Liver (tissue), 7 donors: ENCODE measurements at regions not wholly inside any gene's neighbourhood (a gene's known extent, or its start where the extent isn't known, plus 50 kb on each side); places are given as distances from the start of the nearest gene placed in this dataset.

Source experiments
- DNase-seq: peaks from one replicate; pipeline ENCODE4 v3.0.0-alpha.2; 2017; ENCODE audit warnings: low spot score
- H3K27ac ChIP-seq, 2 donors: one replicate each; pipeline ENCODE4 v1.7.0; 2013; ENCODE audit warnings: inconsistent platforms in 2 of 2, low read length in 2 of 2, control low read depth in 1 of 2, low read depth in 1 of 2, mild to moderate bottlenecking in 1 of 2
- H3K27me3 ChIP-seq, 4 donors: one replicate each; pipeline versions ENCODE4 v1.6.1 to v1.7.0; 2013; ENCODE audit warnings: low read length in 3 of 4, inconsistent platforms in 1 of 4, mild to moderate bottlenecking in 1 of 4, moderate library complexity in 1 of 4; ENCODE audit not compliant: control insufficient read depth in 4 of 4, insufficient read depth in 4 of 4
- H3K36me3 ChIP-seq, 4 donors: one replicate each; pipeline versions ENCODE4 v1.6.1 to v1.7.0; 2013; ENCODE audit warnings: low read length in 3 of 4, mild to moderate bottlenecking in 3 of 4, low read depth in 1 of 4, moderate library complexity in 1 of 4; ENCODE audit not compliant: control insufficient read depth in 4 of 4, insufficient read depth in 3 of 4
- H3K4me1 ChIP-seq, 4 donors: one replicate each; pipeline versions ENCODE4 v1.6.1 to v1.7.0; 2013; ENCODE audit warnings: low read length in 3 of 4, mild to moderate bottlenecking in 3 of 4, moderate library complexity in 1 of 4; ENCODE audit not compliant: control insufficient read depth in 4 of 4, insufficient read depth in 4 of 4
- H3K4me3 ChIP-seq, 3 donors: one replicate each; pipeline versions ENCODE4 v1.6.1 to v1.7.0; 2013; ENCODE audit warnings: low read length in 3 of 3, control low read depth in 1 of 3, low read depth in 1 of 3, mild to moderate bottlenecking in 1 of 3
- H3K9ac ChIP-seq, 2 donors: one replicate each; pipeline ENCODE4 v1.7.0; 2013; ENCODE audit warnings: low read length in 2 of 2, mild to moderate bottlenecking in 2 of 2, moderate library complexity in 2 of 2, control low read depth in 1 of 2, low read depth in 1 of 2
- H3K9me3 ChIP-seq, 4 donors: one replicate each; pipeline versions ENCODE4 v1.6.1 to v1.7.0; 2013; ENCODE audit warnings: low read length in 3 of 4; ENCODE audit not compliant: control insufficient read depth in 4 of 4
- FOXA1 ChIP-seq: IDR thresholded peaks from 2 replicates; pipeline ENCODE4 v1.6.1; 2016; ENCODE audit warnings: antibody characterized with exemption
- FOXA2 ChIP-seq: IDR thresholded peaks from 2 replicates; pipeline ENCODE4 v1.6.1; 2016; ENCODE audit warnings: antibody characterized with exemption
- GABPA ChIP-seq, 2 donors: IDR thresholded peaks in 1 of 2; conservative IDR thresholded peaks in 1 of 2; 2 replicates each; pipeline ENCODE4 v1.6.1; 2016; ENCODE audit warnings: antibody characterized with exemption in 2 of 2, mild to moderate bottlenecking in 1 of 2, moderate library complexity in 1 of 2
- HNF4A ChIP-seq, 2 donors: conservative IDR thresholded peaks; 2 replicates each; pipeline ENCODE4 v1.6.1; 2016; ENCODE audit warnings: antibody characterized with exemption in 2 of 2, mild to moderate bottlenecking in 2 of 2
- HNF4G ChIP-seq: IDR thresholded peaks from 2 replicates; pipeline ENCODE4 v1.6.1; 2016; ENCODE audit warnings: antibody characterized with exemption
- JUND ChIP-seq, 2 donors: IDR thresholded peaks; 2 replicates each; pipeline ENCODE4 v1.6.1; 2016; ENCODE audit warnings: antibody characterized with exemption in 2 of 2
- NR2F2 ChIP-seq: IDR thresholded peaks from 2 replicates; pipeline ENCODE4 v1.6.1; 2016; ENCODE audit warnings: antibody characterized with exemption
- RAD21 ChIP-seq, 2 donors: IDR thresholded peaks; 2 replicates each; pipeline ENCODE4 v1.6.1; 2016; ENCODE audit warnings: antibody characterized with exemption in 2 of 2, mild to moderate bottlenecking in 2 of 2
- RXRA ChIP-seq, 2 donors: IDR thresholded peaks; 2 replicates each; pipeline ENCODE4 v1.6.1; 2017 to 2018; ENCODE audit warnings: antibody characterized with exemption in 2 of 2, mild to moderate bottlenecking in 1 of 2
- SP1 ChIP-seq: IDR thresholded peaks from 2 replicates; pipeline ENCODE4 v1.6.1; 2018; ENCODE audit warnings: antibody characterized with exemption, mild to moderate bottlenecking
- TAF1 ChIP-seq: conservative IDR thresholded peaks from 2 replicates; pipeline ENCODE4 v1.6.1; 2016; ENCODE audit warnings: antibody characterized with exemption, mild to moderate bottlenecking
- YY1 ChIP-seq: IDR thresholded peaks from 2 replicates; pipeline ENCODE4 v1.6.1; 2016; ENCODE audit warnings: antibody characterized with exemption, mild to moderate bottlenecking
- WGBS: extraction: QIAGEN DNeasy Blood & Tissue Kit; methylation state at CpG from one replicate; pipeline ENCODE4 v1.1.7; 2013; 5-methylcytosine and 5-hydroxymethylcytosine counted together
- TF ChIP-seq, protein P1 (sequence below): IDR thresholded peaks from 2 replicates; pipeline ENCODE4 v1.6.1; 2016; ENCODE audit warnings: antibody characterized with exemption
- TF ChIP-seq, protein P2 (sequence below): IDR thresholded peaks from 2 replicates; pipeline ENCODE4 v1.6.1; 2016; ENCODE audit warnings: antibody characterized with exemption, mild to moderate bottlenecking
- TF ChIP-seq, protein P3 (sequence below): IDR thresholded peaks from 2 replicates; pipeline ENCODE4 v1.6.1; 2016; ENCODE audit warnings: antibody characterized with exemption
- TF ChIP-seq, protein P4 (sequence below): IDR thresholded peaks from 2 replicates; pipeline ENCODE4 v1.6.1; 2016; ENCODE audit warnings: antibody characterized with exemption
- donor health status: healthy.
- donor health status: healthy.
- donor health status: healthy.
- donor health status: healthy.

DNA sequence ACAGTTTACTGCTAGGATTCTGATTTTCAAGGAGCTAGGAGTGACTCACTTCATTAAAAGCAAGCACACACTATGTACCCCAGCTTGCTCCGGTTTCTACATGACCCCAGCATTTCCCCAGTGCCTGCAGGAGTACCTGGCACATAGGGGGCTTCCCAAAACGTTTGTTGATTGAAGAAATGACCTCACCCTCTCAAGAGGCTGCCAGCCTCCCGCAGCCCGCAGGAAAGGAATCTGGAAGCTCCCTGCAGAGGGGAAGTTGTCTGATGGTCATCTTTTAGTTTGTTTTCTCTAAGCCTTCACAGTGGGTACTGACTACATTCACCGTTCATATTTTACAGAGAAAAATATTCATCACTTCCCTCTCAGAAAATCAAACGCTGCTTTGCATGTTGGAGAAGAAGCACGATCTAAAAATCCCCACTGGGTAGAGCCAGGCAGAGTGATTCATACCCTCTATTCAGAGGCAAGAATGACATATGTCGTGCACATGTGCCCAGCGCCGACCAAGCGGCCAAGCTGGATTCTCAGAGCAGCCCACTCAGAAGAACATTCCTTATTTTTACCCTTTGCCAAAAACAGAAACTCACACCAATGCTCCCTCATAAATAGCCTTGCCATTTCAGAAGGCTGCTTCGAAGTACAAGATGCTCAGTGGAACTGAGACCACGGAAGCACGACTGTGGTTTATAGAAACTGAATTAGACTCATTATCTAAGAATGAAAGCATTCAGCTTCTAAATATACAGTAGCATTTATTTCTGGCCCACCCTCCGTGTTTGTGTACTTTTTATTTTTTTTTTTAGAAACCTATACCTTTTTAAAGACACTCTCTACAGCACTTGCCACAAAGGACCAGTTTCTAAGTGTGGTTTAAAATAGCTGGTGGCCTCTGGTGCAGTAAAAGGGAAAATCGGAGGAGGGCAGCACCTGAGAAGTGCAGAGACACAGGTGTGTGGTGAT is 143.2 kb downstream of the MIS18A start:
- no peak for DNase-seq
- 68% methylated on average over 16 of the region's 16 CpGs for WGBS
- H3K27ac ChIP-seq: no peak overlapping the region
- peaks cover 0 to 5% (median 0%) of the 10 kb centered on the region in 4 donors for H3K27me3 ChIP-seq
- H3K4me3 ChIP-seq: no peak overlapping the region
- no peaks in the 10 kb centered on the region for H3K36me3 ChIP-seq
- no peak for TF ChIP-seq NR2F2
- TF ChIP-seq HNF4G: no peak
- TF ChIP-seq RXRA (IDR thresholded peaks at IDR 0.05): no peak
- TF ChIP-seq, protein P1, sequence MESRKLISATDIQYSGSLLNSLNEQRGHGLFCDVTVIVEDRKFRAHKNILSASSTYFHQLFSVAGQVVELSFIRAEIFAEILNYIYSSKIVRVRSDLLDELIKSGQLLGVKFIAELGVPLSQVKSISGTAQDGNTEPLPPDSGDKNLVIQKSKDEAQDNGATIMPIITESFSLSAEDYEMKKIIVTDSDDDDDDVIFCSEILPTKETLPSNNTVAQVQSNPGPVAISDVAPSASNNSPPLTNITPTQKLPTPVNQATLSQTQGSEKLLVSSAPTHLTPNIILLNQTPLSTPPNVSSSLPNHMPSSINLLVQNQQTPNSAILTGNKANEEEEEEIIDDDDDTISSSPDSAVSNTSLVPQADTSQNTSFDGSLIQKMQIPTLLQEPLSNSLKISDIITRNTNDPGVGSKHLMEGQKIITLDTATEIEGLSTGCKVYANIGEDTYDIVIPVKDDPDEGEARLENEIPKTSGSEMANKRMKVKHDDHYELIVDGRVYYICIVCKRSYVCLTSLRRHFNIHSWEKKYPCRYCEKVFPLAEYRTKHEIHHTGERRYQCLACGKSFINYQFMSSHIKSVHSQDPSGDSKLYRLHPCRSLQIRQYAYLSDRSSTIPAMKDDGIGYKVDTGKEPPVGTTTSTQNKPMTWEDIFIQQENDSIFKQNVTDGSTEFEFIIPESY: no peak
- no peak for TF ChIP-seq SP1
- TF ChIP-seq, protein P2, sequence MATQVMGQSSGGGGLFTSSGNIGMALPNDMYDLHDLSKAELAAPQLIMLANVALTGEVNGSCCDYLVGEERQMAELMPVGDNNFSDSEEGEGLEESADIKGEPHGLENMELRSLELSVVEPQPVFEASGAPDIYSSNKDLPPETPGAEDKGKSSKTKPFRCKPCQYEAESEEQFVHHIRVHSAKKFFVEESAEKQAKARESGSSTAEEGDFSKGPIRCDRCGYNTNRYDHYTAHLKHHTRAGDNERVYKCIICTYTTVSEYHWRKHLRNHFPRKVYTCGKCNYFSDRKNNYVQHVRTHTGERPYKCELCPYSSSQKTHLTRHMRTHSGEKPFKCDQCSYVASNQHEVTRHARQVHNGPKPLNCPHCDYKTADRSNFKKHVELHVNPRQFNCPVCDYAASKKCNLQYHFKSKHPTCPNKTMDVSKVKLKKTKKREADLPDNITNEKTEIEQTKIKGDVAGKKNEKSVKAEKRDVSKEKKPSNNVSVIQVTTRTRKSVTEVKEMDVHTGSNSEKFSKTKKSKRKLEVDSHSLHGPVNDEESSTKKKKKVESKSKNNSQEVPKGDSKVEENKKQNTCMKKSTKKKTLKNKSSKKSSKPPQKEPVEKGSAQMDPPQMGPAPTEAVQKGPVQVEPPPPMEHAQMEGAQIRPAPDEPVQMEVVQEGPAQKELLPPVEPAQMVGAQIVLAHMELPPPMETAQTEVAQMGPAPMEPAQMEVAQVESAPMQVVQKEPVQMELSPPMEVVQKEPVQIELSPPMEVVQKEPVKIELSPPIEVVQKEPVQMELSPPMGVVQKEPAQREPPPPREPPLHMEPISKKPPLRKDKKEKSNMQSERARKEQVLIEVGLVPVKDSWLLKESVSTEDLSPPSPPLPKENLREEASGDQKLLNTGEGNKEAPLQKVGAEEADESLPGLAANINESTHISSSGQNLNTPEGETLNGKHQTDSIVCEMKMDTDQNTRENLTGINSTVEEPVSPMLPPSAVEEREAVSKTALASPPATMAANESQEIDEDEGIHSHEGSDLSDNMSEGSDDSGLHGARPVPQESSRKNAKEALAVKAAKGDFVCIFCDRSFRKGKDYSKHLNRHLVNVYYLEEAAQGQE: no peak
- TF ChIP-seq FOXA2: no peak
- no peak for TF ChIP-seq TAF1
- no peak for TF ChIP-seq YY1
- TF ChIP-seq JUND (IDR thresholded peaks at IDR 0.05): no peak
- no peak overlapping the region for H3K9ac ChIP-seq
- no peaks in the 10 kb centered on the region for H3K4me1 ChIP-seq
- peaks cover 0 to 6% (median 1%) of the 10 kb centered on the region in 4 donors for H3K9me3 ChIP-seq

DNA sequence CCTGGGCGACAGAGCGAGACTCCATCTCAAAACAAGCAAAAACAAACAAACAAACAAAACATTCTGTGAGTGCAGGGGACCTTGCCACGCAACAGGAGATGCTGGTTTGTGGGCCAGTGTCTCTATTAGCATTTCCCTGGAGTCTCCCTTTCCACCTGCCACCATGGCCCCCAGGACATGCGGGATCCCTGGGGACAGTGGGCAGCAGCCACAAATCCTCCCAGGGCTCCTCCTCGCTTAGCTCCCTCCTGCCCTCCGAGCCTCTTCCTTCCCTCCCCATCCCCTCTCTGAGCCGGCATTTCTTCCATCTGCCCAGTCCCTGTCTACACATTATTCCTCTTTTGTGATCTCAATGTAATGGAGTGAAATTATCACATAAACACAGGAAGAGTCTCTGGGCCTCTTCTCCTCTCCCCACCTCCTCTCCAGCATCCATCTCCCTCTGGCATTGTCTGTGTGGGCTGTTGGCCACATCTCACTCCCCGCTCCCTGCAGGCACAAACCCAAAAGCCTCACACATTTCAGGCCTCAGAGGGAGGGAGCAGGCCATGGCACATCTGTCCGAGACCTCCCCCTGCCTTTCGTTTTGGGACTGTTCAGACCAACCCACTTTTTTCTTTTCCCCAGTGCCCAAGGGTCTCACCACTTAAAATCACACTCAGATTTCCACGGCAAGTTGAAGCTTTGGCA is 144.3 kb downstream of the MIS18A start:
- no peak overlapping the region for H3K9ac ChIP-seq
- no peaks in the 10 kb centered on the region for H3K4me1 ChIP-seq
- WGBS: 65% methylated on average over 11 of the region's 11 CpGs
- no peak for DNase-seq
- no peaks in the 10 kb centered on the region for H3K36me3 ChIP-seq
- no peak overlapping the region for H3K4me3 ChIP-seq
- peaks cover 0 to 6% (median 1%) of the 10 kb centered on the region in 4 donors for H3K9me3 ChIP-seq
- no peak overlapping the region for H3K27ac ChIP-seq
- peaks cover 0 to 5% (median 0%) of the 10 kb centered on the region in 4 donors for H3K27me3 ChIP-seq
- TF ChIP-seq, protein P3, sequence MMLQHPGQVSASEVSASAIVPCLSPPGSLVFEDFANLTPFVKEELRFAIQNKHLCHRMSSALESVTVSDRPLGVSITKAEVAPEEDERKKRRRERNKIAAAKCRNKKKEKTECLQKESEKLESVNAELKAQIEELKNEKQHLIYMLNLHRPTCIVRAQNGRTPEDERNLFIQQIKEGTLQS: no peak
- TF ChIP-seq HNF4A (conservative IDR thresholded peaks at IDR 0.05) (no peak), YY1 (no peak), FOXA2 (no peak), FOXA1 (no peak), JUND (IDR thresholded peaks at IDR 0.05) (no peak), GABPA (IDR thresholded peaks at IDR 0.05 in 1 of 2, conservative IDR thresholded peaks at IDR 0.05 in 1 of 2) (no peak), RAD21 (IDR thresholded peaks at IDR 0.05) (no peak), RXRA (IDR thresholded peaks at IDR 0.05) (no peak), HNF4G (no peak), TAF1 (no peak)
- TF ChIP-seq, protein P4, sequence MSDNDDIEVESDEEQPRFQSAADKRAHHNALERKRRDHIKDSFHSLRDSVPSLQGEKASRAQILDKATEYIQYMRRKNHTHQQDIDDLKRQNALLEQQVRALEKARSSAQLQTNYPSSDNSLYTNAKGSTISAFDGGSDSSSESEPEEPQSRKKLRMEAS: no peak
- TF ChIP-seq, protein P2: no peak
- TF ChIP-seq, protein P1: no peak
